SK-N-SH treated with all-trans-retinoic acid at 6 μM for 48 hours (cell line): ENCODE measurements at regions not wholly inside any gene's neighbourhood (a gene's known extent, or its start where the extent isn't known, plus 50 kb on each side); places are given as distances from the start of the nearest gene placed in this dataset.
A peak's percentile ranks its signal among the peaks of the same experiment; 100 is the strongest.

Experiments
- ARNTL ChIP-seq: fragments of 450-650 bp; formaldehyde crosslinking; IDR thresholded peaks from 2 replicates; pipeline ENCODE4 v1.5.0; 2020; ENCODE audit warnings: low read depth, mild to moderate bottlenecking, moderate library complexity, borderline replicate concordance
- ESRRG ChIP-seq: fragments of 250-450 bp; sonication (Bioruptor Pico); IDR thresholded peaks from 2 replicates; pipeline ENCODE4 v1.6.1; 2021; ENCODE audit warnings: mild to moderate bottlenecking
- TCF4 ChIP-seq: fragments of 250-450 bp; sonication (Bioruptor Pico); IDR thresholded peaks from 2 replicates; pipeline ENCODE4 v1.8.0; 2021; ENCODE audit warnings: mild to moderate bottlenecking, moderate library complexity, borderline replicate concordance
- ZFP3 ChIP-seq: fragments of 250-450 bp; sonication (Bioruptor Pico); IDR thresholded peaks from 2 replicates; pipeline ENCODE4 v1.5.0; 2020; ENCODE audit warnings: mild to moderate bottlenecking, moderate library complexity
- TF ChIP-seq, protein P1 (sequence below): fragments of 250-450 bp; sonication (Bioruptor Pico); IDR thresholded peaks from 2 replicates; pipeline ENCODE4 v1.5.1; 2020; ENCODE audit warnings: low read depth, mild to moderate bottlenecking, moderate library complexity
- TF ChIP-seq, protein P2 (sequence below): fragments of 250-450 bp; sonication (Bioruptor Pico); IDR thresholded peaks from 2 replicates; pipeline ENCODE4 v1.5.0; 2020; ENCODE audit warnings: mild to moderate bottlenecking, moderate library complexity

- TF ChIP-seq ESRRG (CRISPR knock-in tag) (no peak), ZFP3 (CRISPR knock-in tag) (no peak), ARNTL (no peak), TCF4 (CRISPR knock-in tag) (no peak)
- TF ChIP-seq, protein P1, sequence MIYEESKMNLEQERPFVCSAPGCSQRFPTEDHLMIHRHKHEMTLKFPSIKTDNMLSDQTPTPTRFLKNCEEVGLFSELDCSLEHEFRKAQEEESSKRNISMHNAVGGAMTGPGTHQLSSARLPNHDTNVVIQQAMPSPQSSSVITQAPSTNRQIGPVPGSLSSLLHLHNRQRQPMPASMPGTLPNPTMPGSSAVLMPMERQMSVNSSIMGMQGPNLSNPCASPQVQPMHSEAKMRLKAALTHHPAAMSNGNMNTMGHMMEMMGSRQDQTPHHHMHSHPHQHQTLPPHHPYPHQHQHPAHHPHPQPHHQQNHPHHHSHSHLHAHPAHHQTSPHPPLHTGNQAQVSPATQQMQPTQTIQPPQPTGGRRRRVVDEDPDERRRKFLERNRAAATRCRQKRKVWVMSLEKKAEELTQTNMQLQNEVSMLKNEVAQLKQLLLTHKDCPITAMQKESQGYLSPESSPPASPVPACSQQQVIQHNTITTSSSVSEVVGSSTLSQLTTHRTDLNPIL (CRISPR knock-in tag): peak; percentile 43; the same call in 1 of the 2 replicates
- TF ChIP-seq, protein P2, sequence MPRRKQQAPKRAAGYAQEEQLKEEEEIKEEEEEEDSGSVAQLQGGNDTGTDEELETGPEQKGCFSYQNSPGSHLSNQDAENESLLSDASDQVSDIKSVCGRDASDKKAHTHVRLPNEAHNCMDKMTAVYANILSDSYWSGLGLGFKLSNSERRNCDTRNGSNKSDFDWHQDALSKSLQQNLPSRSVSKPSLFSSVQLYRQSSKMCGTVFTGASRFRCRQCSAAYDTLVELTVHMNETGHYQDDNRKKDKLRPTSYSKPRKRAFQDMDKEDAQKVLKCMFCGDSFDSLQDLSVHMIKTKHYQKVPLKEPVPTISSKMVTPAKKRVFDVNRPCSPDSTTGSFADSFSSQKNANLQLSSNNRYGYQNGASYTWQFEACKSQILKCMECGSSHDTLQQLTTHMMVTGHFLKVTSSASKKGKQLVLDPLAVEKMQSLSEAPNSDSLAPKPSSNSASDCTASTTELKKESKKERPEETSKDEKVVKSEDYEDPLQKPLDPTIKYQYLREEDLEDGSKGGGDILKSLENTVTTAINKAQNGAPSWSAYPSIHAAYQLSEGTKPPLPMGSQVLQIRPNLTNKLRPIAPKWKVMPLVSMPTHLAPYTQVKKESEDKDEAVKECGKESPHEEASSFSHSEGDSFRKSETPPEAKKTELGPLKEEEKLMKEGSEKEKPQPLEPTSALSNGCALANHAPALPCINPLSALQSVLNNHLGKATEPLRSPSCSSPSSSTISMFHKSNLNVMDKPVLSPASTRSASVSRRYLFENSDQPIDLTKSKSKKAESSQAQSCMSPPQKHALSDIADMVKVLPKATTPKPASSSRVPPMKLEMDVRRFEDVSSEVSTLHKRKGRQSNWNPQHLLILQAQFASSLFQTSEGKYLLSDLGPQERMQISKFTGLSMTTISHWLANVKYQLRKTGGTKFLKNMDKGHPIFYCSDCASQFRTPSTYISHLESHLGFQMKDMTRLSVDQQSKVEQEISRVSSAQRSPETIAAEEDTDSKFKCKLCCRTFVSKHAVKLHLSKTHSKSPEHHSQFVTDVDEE: no peak
These were observed 624.7 kb upstream of the IGFBP3 start for GRCh38 chr7:46545790-46546189.
